Thyroid gland (tissue), 4 donors: ENCODE measurements at regions not wholly inside any gene's neighbourhood (a gene's known extent, or its start where the extent isn't known, plus 50 kb on each side); places are given as distances from the start of the nearest gene placed in this dataset.

ENCODE experiments used
- DNase-seq, 2 donors: peaks; one replicate each; pipeline ENCODE4 v3.0.0-alpha.2; 2019
- H3K27ac ChIP-seq, 3 donors: fragments of 200-600 bp; sonication (generic); 1 replicate in 2 of 3; 2 replicates in 1 of 3; pipeline ENCODE4 v1.5.1; 2016 to 2019; ENCODE audit warnings: mild to moderate bottlenecking in 1 of 3, moderate library complexity in 1 of 3
- H3K27me3 ChIP-seq: fragments of 200-600 bp; sonication (generic); one replicate; pipeline ENCODE4 v1.5.1; 2019
- H3K36me3 ChIP-seq, 2 donors: fragments of 200-600 bp; sonication (generic); one replicate each; pipeline ENCODE4 v1.5.1; 2016 to 2019
- H3K4me1 ChIP-seq, 2 donors: fragments of 200-600 bp; sonication (generic); one replicate each; pipeline ENCODE4 v1.5.1; 2017 to 2019
- H3K4me3 ChIP-seq, 3 donors: fragments of 200-600 bp; sonication (generic); replicated peaks in 1 of 3; 1 replicate in 2 of 3; 2 replicates in 1 of 3; pipeline ENCODE4 v1.5.1; 2016; ENCODE audit warnings: mild to moderate bottlenecking in 1 of 3
- H3K9me3 ChIP-seq: fragments of 200-600 bp; sonication (generic); one replicate; pipeline ENCODE4 v1.5.1; 2017
- POLR2A ChIP-seq, 2 donors: fragments of 450-650 bp; IDR thresholded peaks; one replicate each; pipeline ENCODE4 v1.6.1; 2017; ENCODE audit warnings: antibody characterized with exemption in 2 of 2, mild to moderate bottlenecking in 2 of 2, moderate library complexity in 1 of 2
- WGBS, 2 donors: methylation state at CpG; one replicate each; pipeline ENCODE4 v1.1.5; 2017; 5-methylcytosine and 5-hydroxymethylcytosine counted together
- intact Hi-C: fragments of 100-400 bp; cut with DNase I; formaldehyde crosslinking; loops from one replicate; pipeline ENCODE4 v1.15.1; 2023
- TF ChIP-seq, protein P1 (sequence below), 6 experiments: fragments of 200-600 bp in 3 of 6; fragments of 450-650 bp in 3 of 6; sonication (generic) in 3 of 6; IDR thresholded peaks; one replicate each; pipeline ENCODE4 v1.5.1; 2016 to 2019; ENCODE audit warnings: antibody characterized with exemption in 6 of 6, mild to moderate bottlenecking in 2 of 6, inconsistent platforms in 1 of 6, moderate library complexity in 1 of 6

GRCh38 chr5:115419846-115420585, 123.6 kb upstream of the CCDC112 start:
- Histone ChIP-seq H3K4me1 (peaks cover 3 to 16% of the 10 kb centered on the region in 2 donors), H3K36me3 (no peaks in the 10 kb centered on the region), H3K27ac (no peak overlapping the region), H3K4me3 (no peak overlapping the region), H3K9me3 (no peaks in the 10 kb centered on the region), H3K27me3 (no peaks in the 10 kb centered on the region)
- intact Hi-C loops, result no loop called here
- WGBS, 2 donors, result 77 to 78% methylated on average over 1 of the region's 1 CpG
- no peak for TF ChIP-seq POLR2A (IDR thresholded peaks at IDR 0.05)
- TF ChIP-seq, protein P1, sequence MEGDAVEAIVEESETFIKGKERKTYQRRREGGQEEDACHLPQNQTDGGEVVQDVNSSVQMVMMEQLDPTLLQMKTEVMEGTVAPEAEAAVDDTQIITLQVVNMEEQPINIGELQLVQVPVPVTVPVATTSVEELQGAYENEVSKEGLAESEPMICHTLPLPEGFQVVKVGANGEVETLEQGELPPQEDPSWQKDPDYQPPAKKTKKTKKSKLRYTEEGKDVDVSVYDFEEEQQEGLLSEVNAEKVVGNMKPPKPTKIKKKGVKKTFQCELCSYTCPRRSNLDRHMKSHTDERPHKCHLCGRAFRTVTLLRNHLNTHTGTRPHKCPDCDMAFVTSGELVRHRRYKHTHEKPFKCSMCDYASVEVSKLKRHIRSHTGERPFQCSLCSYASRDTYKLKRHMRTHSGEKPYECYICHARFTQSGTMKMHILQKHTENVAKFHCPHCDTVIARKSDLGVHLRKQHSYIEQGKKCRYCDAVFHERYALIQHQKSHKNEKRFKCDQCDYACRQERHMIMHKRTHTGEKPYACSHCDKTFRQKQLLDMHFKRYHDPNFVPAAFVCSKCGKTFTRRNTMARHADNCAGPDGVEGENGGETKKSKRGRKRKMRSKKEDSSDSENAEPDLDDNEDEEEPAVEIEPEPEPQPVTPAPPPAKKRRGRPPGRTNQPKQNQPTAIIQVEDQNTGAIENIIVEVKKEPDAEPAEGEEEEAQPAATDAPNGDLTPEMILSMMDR (IDR thresholded peaks at IDR 0.05), result no peak
- no peak for DNase-seq

DNA sequence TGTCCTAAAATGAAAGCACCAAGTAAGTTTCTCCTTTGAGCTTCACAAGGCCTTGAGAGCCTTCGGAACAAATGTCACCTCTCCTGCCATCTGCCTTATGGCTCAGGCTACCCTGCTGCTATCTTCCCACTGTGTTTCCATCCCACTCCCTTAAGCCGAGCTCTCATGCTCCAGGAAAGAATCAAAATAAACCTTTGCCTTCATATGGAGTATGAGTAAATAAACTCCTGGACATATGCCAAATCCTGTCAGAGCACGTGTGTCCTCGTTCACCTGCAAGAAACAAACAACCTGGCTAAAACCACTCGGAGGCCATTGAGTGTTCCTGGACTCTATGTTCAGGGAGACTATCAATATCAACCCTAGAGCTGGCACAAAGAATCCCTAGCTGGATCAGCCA, 122.3 kb upstream of the CCDC112 start:
- DNase-seq, result peak; percentile 6 to 9
- no peaks in the 10 kb centered on the region for H3K36me3 ChIP-seq
- 51 to 62% methylated on average over 5 of the region's 5 CpGs for WGBS, 2 donors
- H3K27ac ChIP-seq, result no peak overlapping the region
- TF ChIP-seq, protein P1 (IDR thresholded peaks at IDR 0.05), result no peak
- no peak for TF ChIP-seq POLR2A (IDR thresholded peaks at IDR 0.05)
- no peak overlapping the region for H3K4me3 ChIP-seq
- intact Hi-C loops, result no loop called here
- no peaks in the 10 kb centered on the region for H3K9me3 ChIP-seq
- no peaks in the 10 kb centered on the region for H3K27me3 ChIP-seq
- H3K4me1 ChIP-seq, result peaks cover 3 to 12% of the 10 kb centered on the region in 2 donors

- Histone ChIP-seq H3K4me1 (no peaks in the 10 kb centered on the region), H3K27me3 (no peaks in the 10 kb centered on the region), H3K9me3 (no peaks in the 10 kb centered on the region), H3K36me3 (no peaks in the 10 kb centered on the region), H3K27ac (no peak overlapping the region), H3K4me3 (no peak overlapping the region)
- WGBS, 2 donors, result 83 to 87% methylated on average over 3 of the region's 3 CpGs
- intact Hi-C loops, result no loop called here
- DNase-seq, result no peak
- TF ChIP-seq, protein P1 (IDR thresholded peaks at IDR 0.05), result no peak
Observed at GRCh38 chr5:115417076-115417475, 120.6 kb upstream of the CCDC112 start.

DNA sequence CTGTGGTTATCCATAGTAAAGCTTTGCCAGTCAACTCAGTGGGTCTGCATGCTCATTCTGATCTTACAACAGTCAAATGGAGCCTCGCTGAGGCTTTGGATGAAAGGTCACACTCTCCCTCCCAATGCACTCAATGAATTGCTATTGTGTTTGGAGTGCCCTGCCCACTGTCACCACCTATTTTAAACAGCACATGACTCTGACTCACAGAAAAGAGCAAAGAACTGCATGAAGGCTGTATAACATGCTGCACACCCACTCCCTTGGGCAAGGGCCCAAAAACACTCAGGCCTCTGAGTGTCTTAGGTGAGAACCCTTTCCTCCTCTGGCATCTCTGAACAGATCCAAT, 118.7 kb upstream of the CCDC112 start:
- intact Hi-C loops, result no loop called here
- peak; percentile 72 to 85 for DNase-seq
- no peaks in the 10 kb centered on the region for H3K27me3 ChIP-seq
- H3K9me3 ChIP-seq, result no peaks in the 10 kb centered on the region
- H3K27ac ChIP-seq, result no peak overlapping the region
- no peaks in the 10 kb centered on the region for H3K36me3 ChIP-seq
- 21 to 58% methylated on average over 1 of the region's 1 CpG for WGBS, 2 donors
- H3K4me1 ChIP-seq, result no peaks in the 10 kb centered on the region
- TF ChIP-seq POLR2A (IDR thresholded peaks at IDR 0.05), result no peak
- TF ChIP-seq, protein P1 (IDR thresholded peaks at IDR 0.05), result no peak
- H3K4me3 ChIP-seq, result no peak overlapping the region

GRCh38 chr5:115414406-115415142, 118.1 kb upstream of the CCDC112 start:
- H3K4me3 ChIP-seq, result no peak overlapping the region
- no peaks in the 10 kb centered on the region for H3K27me3 ChIP-seq
- TF ChIP-seq, protein P1 (IDR thresholded peaks at IDR 0.05), result no peak
- no peak for TF ChIP-seq POLR2A (IDR thresholded peaks at IDR 0.05)
- DNase-seq, result peak in 1 of 2 donors; percentile 12
- 72 to 77% methylated on average over 5 of the region's 5 CpGs for WGBS, 2 donors
- intact Hi-C loops, result no loop called here
- no peaks in the 10 kb centered on the region for H3K4me1 ChIP-seq
- no peaks in the 10 kb centered on the region for H3K36me3 ChIP-seq
- H3K9me3 ChIP-seq, result no peaks in the 10 kb centered on the region
- no peak overlapping the region for H3K27ac ChIP-seq
